Psoas muscle (tissue), 7 donors: ENCODE measurements at regions not wholly inside any gene's neighbourhood (a gene's known extent, or its start where the extent isn't known, plus 50 kb on each side); places are given as distances from the start of the nearest gene placed in this dataset.
"Not testable (repeated sequence)": the region's sequence is repeated elsewhere in the genome, so short reads cannot be mapped to it uniquely, and the experiment has no call there.

Experiments used
- ATAC-seq, 4 donors: fragments of 200-7000 bp; cut with Tn5 transposase; one replicate each; pipeline ENCODE4 v1.9.1; 2020; ENCODE audit warnings: moderate library complexity in 3 of 4, mild to moderate bottlenecking in 2 of 4
- DNase-seq, 2 donors: peaks; one replicate each; pipeline ENCODE4 v3.0.0-alpha.2; 2020
- H3K27ac ChIP-seq: fragments of 200-600 bp; one replicate; pipeline ENCODE4 v1.8.0; 2022
- H3K27me3 ChIP-seq, 3 donors: fragments of 200-600 bp in 1 of 3; one replicate each; pipeline versions ENCODE4 v1.6.1 to v1.8.0; 2013 to 2022; ENCODE audit warnings: low read length in 2 of 3, mild to moderate bottlenecking in 2 of 3, moderate library complexity in 1 of 3; ENCODE audit not compliant: insufficient read depth in 3 of 3
- H3K36me3 ChIP-seq, 2 donors: fragments of 200-600 bp in 1 of 2; one replicate each; pipeline versions ENCODE4 v1.6.1 to v1.8.0; 2013 to 2022; ENCODE audit warnings: low read depth in 1 of 2, mild to moderate bottlenecking in 1 of 2, moderate library complexity in 1 of 2; ENCODE audit not compliant: insufficient read depth in 1 of 2
- H3K4me1 ChIP-seq: fragments of 200-600 bp; one replicate; pipeline ENCODE4 v1.8.0; 2022
- H3K4me3 ChIP-seq: fragments of 200-600 bp; one replicate; pipeline ENCODE4 v1.8.0; 2022; ENCODE audit warnings: mild to moderate bottlenecking
- H3K9me3 ChIP-seq: fragments of 200-600 bp; one replicate; pipeline ENCODE4 v1.8.0; 2022
- WGBS, 3 donors: extraction: QIAGEN DNeasy Blood & Tissue Kit; methylation state at CpG; one replicate each; pipeline versions ENCODE4 v1.1.6 to v1.1.7; 2013; 5-methylcytosine and 5-hydroxymethylcytosine counted together
- intact Hi-C, 2 donors: fragments of 100-400 bp; cut with DNase I; formaldehyde crosslinking; loops; one replicate each; pipeline versions ENCODE4 v1.11.0 to v1.14.2; 2022
- TF ChIP-seq, protein P1 (sequence below): fragments of 200-600 bp; IDR thresholded peaks from one replicate; pipeline ENCODE4 v1.8.0; 2022; ENCODE audit warnings: antibody characterized with exemption
- donor health status: healthy with polysubstance abuse.
- donor health status: DM: no; HTN: no; CAD: no; lungs with moderate emphysema.
- donor health status: Bipolar disorder and iron deficiency.
- donor health status: healthy.
- donor health status: DM: yes; HTN: yes; CAD: no.
- donor health status: DM: no; HTN: no; CAD: no.
- donor health status: DM: yes; HTN: yes; CAD: no.

DNA sequence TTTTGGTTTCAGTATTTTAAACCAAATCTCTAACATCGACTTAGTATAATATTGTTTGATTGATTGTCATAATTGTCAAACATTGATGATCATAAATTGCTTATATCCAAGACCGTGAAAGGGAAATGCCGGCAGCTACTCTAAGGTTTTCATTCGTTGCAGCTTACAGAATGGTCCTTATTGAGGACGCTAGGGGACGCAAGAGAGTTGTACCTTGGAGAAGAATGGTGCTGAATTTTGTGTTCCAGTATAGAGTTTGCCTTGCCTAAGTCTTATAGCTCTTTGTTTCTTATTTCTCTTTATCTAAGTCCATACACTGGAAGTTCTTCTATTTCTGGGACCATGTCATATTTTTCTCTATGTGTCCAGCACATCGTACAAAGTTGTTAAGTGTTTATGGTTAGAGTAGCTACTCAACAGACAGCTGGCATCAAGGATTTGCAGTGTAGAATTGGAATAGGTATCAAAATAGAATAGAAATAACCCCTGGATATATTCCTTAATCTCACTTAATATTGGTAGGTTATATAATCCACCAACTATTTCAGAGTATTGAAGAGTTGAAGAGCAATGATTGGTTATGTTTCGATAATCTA, 67.4 kb upstream of the GPR39 start:
- ATAC-seq, H3K4me3 ChIP-seq, H3K9me3 ChIP-seq, intact Hi-C loops, H3K36me3 ChIP-seq, H3K27ac ChIP-seq, DNase-seq, H3K4me1 ChIP-seq, H3K27me3 ChIP-seq: not testable (repeated sequence)
- TF ChIP-seq, protein P1, sequence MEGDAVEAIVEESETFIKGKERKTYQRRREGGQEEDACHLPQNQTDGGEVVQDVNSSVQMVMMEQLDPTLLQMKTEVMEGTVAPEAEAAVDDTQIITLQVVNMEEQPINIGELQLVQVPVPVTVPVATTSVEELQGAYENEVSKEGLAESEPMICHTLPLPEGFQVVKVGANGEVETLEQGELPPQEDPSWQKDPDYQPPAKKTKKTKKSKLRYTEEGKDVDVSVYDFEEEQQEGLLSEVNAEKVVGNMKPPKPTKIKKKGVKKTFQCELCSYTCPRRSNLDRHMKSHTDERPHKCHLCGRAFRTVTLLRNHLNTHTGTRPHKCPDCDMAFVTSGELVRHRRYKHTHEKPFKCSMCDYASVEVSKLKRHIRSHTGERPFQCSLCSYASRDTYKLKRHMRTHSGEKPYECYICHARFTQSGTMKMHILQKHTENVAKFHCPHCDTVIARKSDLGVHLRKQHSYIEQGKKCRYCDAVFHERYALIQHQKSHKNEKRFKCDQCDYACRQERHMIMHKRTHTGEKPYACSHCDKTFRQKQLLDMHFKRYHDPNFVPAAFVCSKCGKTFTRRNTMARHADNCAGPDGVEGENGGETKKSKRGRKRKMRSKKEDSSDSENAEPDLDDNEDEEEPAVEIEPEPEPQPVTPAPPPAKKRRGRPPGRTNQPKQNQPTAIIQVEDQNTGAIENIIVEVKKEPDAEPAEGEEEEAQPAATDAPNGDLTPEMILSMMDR = peak; percentile 70
- WGBS, 3 donors = 36 to 41% (median 39%) methylated on average over 8 of the region's 8 CpGs

DNA sequence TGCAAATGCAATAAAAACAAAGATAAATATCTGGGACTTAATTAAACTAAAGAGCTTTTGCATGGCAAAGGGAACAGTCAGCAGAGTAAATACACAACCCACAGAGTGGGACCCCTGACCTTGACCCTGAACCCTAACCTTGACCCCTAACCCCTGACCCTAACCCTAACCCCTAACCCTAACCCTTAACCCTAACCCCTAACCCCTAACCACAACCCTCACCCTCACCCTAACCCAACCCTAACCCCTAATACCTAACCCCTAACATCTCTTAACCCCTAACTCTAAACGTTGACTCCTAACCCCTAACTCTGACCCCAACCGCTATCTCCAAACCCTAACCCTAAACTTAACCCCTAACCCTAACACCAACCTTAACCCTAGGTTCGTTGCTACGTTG, 64.9 kb upstream of the GPR39 start:
- ATAC-seq, DNase-seq, H3K36me3 ChIP-seq, H3K27ac ChIP-seq, H3K4me3 ChIP-seq, H3K27me3 ChIP-seq, intact Hi-C loops, H3K4me1 ChIP-seq, H3K9me3 ChIP-seq: not testable (repeated sequence)
- 64 to 72% (median 69%) methylated on average over 4 of the region's 4 CpGs for WGBS, 3 donors

DNA sequence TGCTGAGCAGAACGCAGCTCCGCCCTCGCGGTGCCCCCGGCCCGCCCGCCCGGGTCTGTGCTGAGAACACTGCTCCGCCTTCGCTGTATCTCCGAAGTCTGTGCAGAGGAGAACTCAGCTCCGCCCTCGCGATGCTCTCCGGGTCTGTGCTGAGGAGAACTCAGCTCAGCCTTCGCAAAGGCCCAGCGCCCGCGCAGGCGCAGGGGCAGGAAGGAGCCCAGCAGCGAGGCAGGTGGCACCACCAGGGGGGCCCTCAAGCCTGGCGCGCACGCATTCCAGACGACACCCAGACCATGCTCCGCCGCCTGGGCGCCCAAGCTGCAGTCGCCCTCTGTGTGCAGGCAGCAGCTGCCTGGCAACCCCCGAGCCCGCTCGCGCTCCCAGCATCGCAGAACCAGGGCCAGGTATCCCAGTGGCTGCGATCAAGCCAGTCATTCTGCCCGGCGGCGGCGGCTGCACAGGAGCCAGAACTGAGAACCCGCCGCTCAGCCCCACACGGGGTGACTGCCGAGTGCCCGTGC, 64.1 kb upstream of the GPR39 start:
- DNase-seq = peak; percentile 37 to 58
- H3K9me3 ChIP-seq, H3K27ac ChIP-seq, H3K27me3 ChIP-seq, H3K4me1 ChIP-seq, H3K36me3 ChIP-seq, intact Hi-C loops: not testable (repeated sequence)
- peak; percentile 81 to 89 (median 86) for ATAC-seq
- 2 to 3% (median 3%) methylated on average over 36 to 44 of the region's 44 CpGs for WGBS, 3 donors
- H3K4me3 ChIP-seq = peak overlapping the region; percentile 68

DNA sequence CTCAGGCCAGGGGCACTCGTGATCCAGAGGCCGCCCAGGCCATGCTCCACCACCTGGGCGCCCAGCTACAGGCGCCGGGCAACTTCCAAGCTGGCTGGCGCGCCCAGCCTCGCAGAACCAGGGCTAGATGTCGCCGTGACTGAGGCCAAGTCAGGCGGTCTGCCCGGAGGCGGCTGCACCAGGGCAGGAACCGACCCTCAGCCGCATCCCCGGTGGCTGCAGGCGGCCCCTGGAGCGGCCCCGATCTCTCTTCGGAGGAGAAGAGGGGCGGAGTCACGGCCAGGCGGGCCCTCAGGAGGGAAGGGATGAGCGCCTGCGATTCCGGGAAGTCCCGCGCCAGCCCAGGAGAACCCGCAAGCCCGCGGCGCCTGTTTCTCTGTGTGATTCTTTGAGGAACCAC, 63.2 kb upstream of the GPR39 start:
- DNase-seq = peak in 1 of 2 donors; percentile 37
- H3K4me1 ChIP-seq, intact Hi-C loops, H3K27me3 ChIP-seq, ATAC-seq, H3K27ac ChIP-seq, H3K36me3 ChIP-seq, H3K9me3 ChIP-seq: not testable (repeated sequence)
- WGBS, 3 donors = 1 to 3% (median 1%) methylated on average over 19 to 31 of the region's 32 CpGs
- peak overlapping the region; percentile 68 for H3K4me3 ChIP-seq

DNA sequence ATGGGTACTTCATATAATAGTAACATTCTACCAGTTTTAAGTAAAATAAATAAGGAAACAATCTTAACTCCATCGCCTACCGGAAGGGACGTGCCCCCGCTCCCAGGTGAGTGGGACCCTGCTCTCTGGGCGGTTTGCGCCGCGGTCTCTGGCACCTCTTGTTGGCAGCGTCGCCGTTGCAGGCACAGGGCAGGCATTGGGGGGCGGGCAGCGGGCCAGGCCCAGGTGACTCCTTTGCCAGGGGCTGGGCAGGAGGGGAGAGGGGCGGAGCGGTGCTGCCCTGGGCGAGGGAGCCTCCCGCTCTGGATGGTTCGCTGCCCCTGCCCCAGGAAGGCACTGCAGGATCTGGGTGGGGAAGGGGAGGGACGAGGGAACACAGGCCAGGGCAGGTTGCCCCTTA, 55.6 kb upstream of the GPR39 start:
- ATAC-seq, H3K27me3 ChIP-seq, H3K36me3 ChIP-seq, H3K27ac ChIP-seq, H3K4me3 ChIP-seq, H3K4me1 ChIP-seq, intact Hi-C loops: not testable (repeated sequence)
- DNase-seq = peak in 1 of 2 donors; percentile 14
- WGBS, 3 donors = 69 to 78% (median 75%) methylated on average over 19 of the region's 19 CpGs
- peaks cover 11% of the 10 kb centered on the region for H3K9me3 ChIP-seq

DNA sequence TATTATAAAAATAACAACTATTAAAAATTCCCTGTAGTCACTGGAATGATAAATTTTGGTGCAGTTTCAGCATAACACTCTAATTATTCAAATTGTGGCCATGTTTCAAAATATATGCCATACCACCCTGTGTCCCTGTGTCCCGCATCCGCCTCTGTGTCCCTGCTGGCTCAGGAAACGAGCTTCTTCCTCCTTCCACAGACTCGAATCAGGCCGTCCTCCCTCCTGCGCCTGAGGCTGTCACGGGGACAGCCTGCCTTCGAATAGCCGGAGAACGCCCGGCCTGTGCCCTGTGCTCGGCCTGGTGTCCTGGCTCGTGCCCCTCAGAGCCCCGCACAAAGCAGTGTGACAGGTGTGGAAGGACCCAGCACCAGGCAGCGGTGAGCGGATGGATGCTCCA, 55.1 kb upstream of the GPR39 start:
- H3K36me3 ChIP-seq, H3K27ac ChIP-seq, H3K4me3 ChIP-seq, ATAC-seq, intact Hi-C loops, H3K27me3 ChIP-seq, H3K4me1 ChIP-seq, DNase-seq: not testable (repeated sequence)
- H3K9me3 ChIP-seq = peaks cover 11% of the 10 kb centered on the region
- 60 to 65% (median 65%) methylated on average over 11 to 13 of the region's 16 CpGs for WGBS, 3 donors

DNA sequence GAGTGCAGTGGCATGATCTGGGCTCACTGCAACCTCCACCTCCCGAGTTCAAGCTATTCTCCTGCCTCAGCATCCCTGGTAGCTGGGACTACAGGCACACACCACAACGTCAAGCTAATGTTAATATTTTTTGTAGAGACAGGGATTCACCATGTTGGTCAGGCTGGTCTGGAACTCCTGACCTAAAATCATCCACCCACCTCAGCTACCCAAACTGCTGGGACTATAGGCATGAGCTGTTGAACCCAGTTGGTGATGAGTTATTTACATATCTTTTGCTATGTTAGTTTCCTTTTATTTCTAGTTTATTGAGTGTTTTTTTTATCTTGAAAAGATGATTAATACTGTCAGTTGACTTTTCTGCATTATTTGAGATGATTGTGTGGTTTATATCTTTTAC, 53.3 kb upstream of the GPR39 start:
- intact Hi-C loops, ATAC-seq, H3K27me3 ChIP-seq, H3K36me3 ChIP-seq, DNase-seq, H3K27ac ChIP-seq, H3K4me3 ChIP-seq, H3K4me1 ChIP-seq: not testable (repeated sequence)
- WGBS, 3 donors = 62 to 77% (median 74%) methylated on average over 2 of the region's 2 CpGs
- peaks cover 11% of the 10 kb centered on the region for H3K9me3 ChIP-seq

DNA sequence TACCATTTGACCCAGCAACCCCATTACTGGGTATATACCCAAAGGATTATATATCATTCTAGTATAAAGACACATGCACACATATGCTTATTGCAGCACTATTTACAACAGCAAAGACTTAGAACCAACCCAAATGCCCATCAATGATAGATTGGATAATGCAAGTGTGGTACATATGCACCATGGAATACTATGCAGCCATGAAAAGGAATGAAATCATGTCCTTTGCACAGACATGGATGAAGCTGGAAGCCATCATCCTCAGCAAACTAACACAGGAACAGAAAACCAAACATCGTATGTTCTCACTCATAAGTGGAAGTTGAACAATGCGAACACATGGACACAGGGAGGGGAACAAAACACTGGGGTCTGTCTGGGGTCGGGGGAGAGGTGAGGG, 50.6 kb upstream of the GPR39 start:
- ATAC-seq, H3K36me3 ChIP-seq, H3K4me1 ChIP-seq, H3K4me3 ChIP-seq, intact Hi-C loops, H3K27ac ChIP-seq, H3K27me3 ChIP-seq, DNase-seq: not testable (repeated sequence)
- 49 to 78% (median 51%) methylated on average over 2 to 3 of the region's 3 CpGs for WGBS, 3 donors
- peaks cover 11% of the 10 kb centered on the region for H3K9me3 ChIP-seq
